K562 (cell line): ENCODE measurements at regions not wholly inside any gene's neighbourhood (a gene's known extent, or its start where the extent isn't known, plus 50 kb on each side); places are given as distances from the start of the nearest gene placed in this dataset.

Experiments used
- ATAC-seq: fragments of 200-7000 bp; cut with Tn5 transposase; 3 replicates; pipeline ENCODE4 v1.9.1; 2020; ENCODE audit warnings: moderate library complexity
- BruUV-seq: library from RNA; stranded (reverse); fragments of 400-500 nt; replicated peaks from 2 replicates; lab custom pipeline; 2021; lab: Mats Ljungman, UMichigan
- CTCF ChIA-PET: fragments of 300-600 bp; formaldehyde crosslinking; extraction: SDS; loops from one replicate; lab custom pipeline; 2021; ENCODE audit warnings: low intra/inter-chr PET ratio; lab: Yijun Ruan, JAX
- POLR2A ChIA-PET: fragments of 300-600, 350-650 bp; sonication (Branson Sonifier 250); formaldehyde crosslinking; extraction: SDS; loops from one replicate; lab custom pipeline; 2021; ENCODE audit warnings: antibody characterized with exemption, inconsistent platforms; lab: Yijun Ruan, JAX
- DNase-seq, 4 experiments: peaks; one replicate each; pipeline versions ENCODE4 v3.0.0 to v3.0.0-alpha.2; 2011 to 2018; ENCODE audit warnings: low spot score in 3 of 4, mixed read lengths in 3 of 4; ENCODE audit errors: extremely low read depth in 1 of 4
- FAIRE-seq: peaks from 2 replicates; lab custom pipeline; 2011; peaks lifted over from hg19 to GRCh38; lab: Jason Lieb, UNC
- H2AFZ ChIP-seq: 2 replicates; pipeline ENCODE4 v1.6.0; 2011; ENCODE audit warnings: low read depth, low read length, control low read depth, inconsistent platforms
- H3K27ac ChIP-seq: fragments of 200-600 bp; 3 replicates; pipeline ENCODE4 v1.8.0; 2011; ENCODE audit warnings: low read depth, mild to moderate bottlenecking, control low read depth, inconsistent platforms, low read length, moderate library complexity, mixed read lengths; ENCODE audit errors: extremely low read depth
- H3K27me3 ChIP-seq, 2 experiments: fragments of 300-600 bp in 1 of 2; 2 replicates in 1 of 2; 3 replicates in 1 of 2; pipeline versions ENCODE4 v1.6.0 to v1.8.0; 2011; ENCODE audit warnings: inconsistent platforms in 2 of 2, low read length in 2 of 2, mild to moderate bottlenecking in 1 of 2, mixed read lengths in 1 of 2, moderate library complexity in 1 of 2; ENCODE audit not compliant: control insufficient read depth in 2 of 2, insufficient read depth in 2 of 2
- H3K36me3 ChIP-seq: fragments of 300-600 bp; 3 replicates; pipeline ENCODE4 v1.8.0; 2011; ENCODE audit warnings: mild to moderate bottlenecking, low read length, inconsistent platforms; ENCODE audit not compliant: control insufficient read depth, insufficient read depth
- H3K4me1 ChIP-seq, 2 experiments: fragments of 200-600 bp in 1 of 2; replicated peaks in 1 of 2; 2 replicates in 1 of 2; 3 replicates in 1 of 2; pipeline versions ENCODE4 v1.5.1 to v1.8.0; 2011; ENCODE audit warnings: inconsistent platforms in 2 of 2, low read length in 2 of 2, mild to moderate bottlenecking in 1 of 2, mixed read lengths in 1 of 2, moderate library complexity in 1 of 2; ENCODE audit not compliant: control insufficient read depth in 2 of 2, insufficient read depth in 2 of 2
- H3K4me2 ChIP-seq: 2 replicates; pipeline ENCODE4 v1.6.1; 2011; ENCODE audit warnings: low read length, control low read depth, inconsistent platforms, mixed read lengths; ENCODE audit not compliant: insufficient read depth
- H3K4me3 ChIP-seq: fragments of 200-600 bp; sonication (generic), shearing (Covaris generic); 2 replicates; pipeline ENCODE4 v1.5.1; 2016; ENCODE audit warnings: control low read depth, inconsistent platforms
- H3K79me2 ChIP-seq: fragments of 200-600 bp; 3 replicates; pipeline ENCODE4 v1.8.0; 2011; ENCODE audit warnings: low read length, inconsistent platforms; ENCODE audit not compliant: control insufficient read depth, insufficient read depth
- H3K9ac ChIP-seq, 2 experiments: 2 replicates each; pipeline versions ENCODE4 v1.6.0 to v1.6.1; 2011; ENCODE audit warnings: low read depth in 2 of 2, low read length in 2 of 2, control low read depth in 1 of 2, inconsistent platforms in 1 of 2, mild to moderate bottlenecking in 1 of 2, mixed read lengths in 1 of 2; ENCODE audit not compliant: insufficient read depth in 1 of 2
- H3K9me1 ChIP-seq: one replicate; pipeline ENCODE4 v1.6.0; 2011; ENCODE audit warnings: inconsistent platforms, mild to moderate bottlenecking, low read length, moderate library complexity; ENCODE audit not compliant: control insufficient read depth, insufficient read depth
- H3K9me3 ChIP-seq: replicated peaks from 2 replicates; pipeline ENCODE4 v1.5.1; 2011; ENCODE audit warnings: low read depth, low read length, inconsistent platforms; ENCODE audit not compliant: control insufficient read depth, insufficient read depth
- H4K20me1 ChIP-seq: replicated peaks from 2 replicates; pipeline ENCODE4 v1.6.1; 2011; ENCODE audit warnings: low read length, inconsistent platforms, mixed read lengths; ENCODE audit not compliant: control insufficient read depth, insufficient read depth
- ARID4B ChIP-seq: sonication (generic); formaldehyde crosslinking; IDR thresholded peaks from 2 replicates; pipeline ENCODE4 v1.8.0; 2022; ENCODE audit warnings: mild to moderate bottlenecking, missing genetic modification reagents
- ATF3 ChIP-seq, 2 experiments: fragments of 450-650 bp in 1 of 2; sonication (generic) in 1 of 2; formaldehyde crosslinking in 1 of 2; IDR thresholded peaks in 1 of 2; conservative IDR thresholded peaks in 1 of 2; 2 replicates each; pipeline versions ENCODE4 v1.6.1 to v1.8.1; 2016 to 2023; ENCODE audit warnings: mild to moderate bottlenecking in 2 of 2, moderate library complexity in 2 of 2, inconsistent platforms in 1 of 2, missing genetic modification reagents in 1 of 2
- E2F4 ChIP-seq: sonication (generic); formaldehyde crosslinking; IDR thresholded peaks from 2 replicates; pipeline ENCODE4 v1.8.0; 2022; ENCODE audit warnings: mild to moderate bottlenecking, low read depth, missing genetic modification reagents
- EHMT2 ChIP-seq: fragments of 450-650 bp; IDR thresholded peaks from 2 replicates; pipeline ENCODE4 v1.6.1; 2018; ENCODE audit warnings: antibody characterized with exemption
- ELK3 ChIP-seq: fragments of 450-650 bp; formaldehyde crosslinking; IDR thresholded peaks from 2 replicates; pipeline ENCODE4 v1.4.0; 2020; ENCODE audit warnings: mild to moderate bottlenecking
- GTF2A2 ChIP-seq: IDR thresholded peaks from 2 replicates; pipeline ENCODE4 v1.6.1; 2016; ENCODE audit warnings: mild to moderate bottlenecking, missing genetic modification characterization, missing compliant biosample characterization
- HNRNPK ChIP-seq: fragments of 200-400 bp; formaldehyde crosslinking; IDR thresholded peaks from one replicate; pipeline ENCODE4 v1.6.1; 2018; ENCODE audit warnings: mild to moderate bottlenecking, low read depth, low read length; ENCODE audit not compliant: poor library complexity, severe bottlenecking
- MCM2 ChIP-seq: fragments of 450-650 bp; IDR thresholded peaks from 2 replicates; pipeline ENCODE4 v1.6.1; 2017; ENCODE audit warnings: low read depth, mild to moderate bottlenecking
- RBM15 ChIP-seq: fragments of 200-400 bp; formaldehyde crosslinking; IDR thresholded peaks from 2 replicates; pipeline ENCODE4 v1.6.1; 2018; ENCODE audit warnings: mild to moderate bottlenecking, low read length, moderate library complexity; ENCODE audit not compliant: insufficient read depth
- THAP7 ChIP-seq: fragments of 250-450 bp; sonication (Bioruptor Pico); IDR thresholded peaks from 2 replicates; pipeline ENCODE4 v1.5.0; 2021
- ZFP36 ChIP-seq: fragments of 150-350 bp; IDR thresholded peaks from 2 replicates; pipeline ENCODE4 v1.6.1; 2018; ENCODE audit warnings: low read length, low read depth; ENCODE audit not compliant: partially characterized antibody
- ZNF75A ChIP-seq: fragments of 450-650 bp; formaldehyde crosslinking; IDR thresholded peaks from 2 replicates; pipeline ENCODE4 v1.4.0; 2020; ENCODE audit warnings: mild to moderate bottlenecking
- ZZZ3 ChIP-seq: fragments of 450-650 bp; IDR thresholded peaks from 2 replicates; pipeline ENCODE4 v1.6.1; 2016; ENCODE audit warnings: antibody characterized with exemption, mild to moderate bottlenecking, moderate library complexity
- WGBS: fragments of 100-300 bp; shearing (Covaris generic); methylation state at CpG from one replicate; pipeline ENCODE4 v1.1.6; 2016; ENCODE audit warnings: low coverage, mixed read lengths; ENCODE audit not compliant: insufficient coverage; ENCODE audit errors: missing lambda C conversion rate; 5-methylcytosine and 5-hydroxymethylcytosine counted together
- in situ Hi-C: fragments of 300-500 bp; cut with MboI; formaldehyde crosslinking; loops from 4 replicates; pipeline ENCODE4 v1.15.0; 2018; ENCODE audit warnings: inconsistent platforms, mixed read lengths
- intact Hi-C: fragments of 100-400 bp; cut with micrococcal nuclease; formaldehyde crosslinking; loops from 2 replicates; pipeline ENCODE4 v1.14.2; 2022

GRCh38 chr12:126557659-126558058 lies 1492.4 kb downstream of the AACS start:
- no TSS peak for BruUV-seq
- Histone ChIP-seq H3K9me3 (no peaks in the 10 kb centered on the region), H3K9ac (no peak overlapping the region), H3K27me3 (no peaks in the 10 kb centered on the region), H3K4me3 (no peak overlapping the region), H3K36me3 (no peaks in the 10 kb centered on the region), H3K4me2 (no peak overlapping the region), H2AFZ (no peak overlapping the region), H3K4me1 (no peaks in the 10 kb centered on the region), H3K27ac (no peak overlapping the region), H3K79me2 (no peaks in the 10 kb centered on the region), H3K9me1 (no peaks in the 10 kb centered on the region), H4K20me1 (no peaks in the 10 kb centered on the region)
- FAIRE-seq: no peak
- ChIA-PET CTCF (no interaction called here), POLR2A (no interaction called here)
- intact Hi-C loops (no loop called here), in situ Hi-C loops (no loop called here)
- no peak for DNase-seq
- 1% methylated on average over 5 of the region's 5 CpGs for WGBS
- no peak for ATAC-seq
- no peak for TF ChIP-seq EHMT2
- TF ChIP-seq GTF2A2: no peak
- no peak for TF ChIP-seq THAP7 (CRISPR knock-in tag)
- no peak for TF ChIP-seq HNRNPK
- TF ChIP-seq ATF3 (IDR thresholded peaks at IDR 0.05): no peak
- TF ChIP-seq ATF3 (CRISPR knock-in tag; conservative IDR thresholded peaks at IDR 0.05): no peak
- no peak for TF ChIP-seq ELK3
- no peak for TF ChIP-seq ARID4B (CRISPR knock-in tag)
- TF ChIP-seq RBM15: no peak
- TF ChIP-seq ZZZ3: no peak
- TF ChIP-seq MCM2: no peak
- no peak for TF ChIP-seq ZFP36
- no peak for TF ChIP-seq ZNF75A (CRISPR knock-in tag)
- TF ChIP-seq E2F4 (CRISPR knock-in tag): no peak
